Astrocyte (in vitro differentiated cells and primary cell): ENCODE measurements at regions not wholly inside any gene's neighbourhood (a gene's known extent, or its start where the extent isn't known, plus 50 kb on each side); places are given as distances from the start of the nearest gene placed in this dataset.
A peak's percentile ranks its signal among the peaks of the same experiment; 100 is the strongest.

Source experiments
- DNase-seq: peaks from one replicate; pipeline ENCODE4 v3.0.0-alpha.2; 2010; ENCODE audit warnings: low read depth
- FAIRE-seq: peaks from 2 replicates; lab custom pipeline; 2011; peaks lifted over from hg19 to GRCh38; lab: Jason Lieb, UNC
- H2AFZ ChIP-seq: 2 replicates; pipeline ENCODE4 v1.6.0; 2012; ENCODE audit warnings: low read depth, low read length, inconsistent platforms
- H3K27ac ChIP-seq: 2 replicates; pipeline ENCODE4 v1.5.1; 2011; ENCODE audit warnings: low read depth, low read length, inconsistent platforms
- H3K27me3 ChIP-seq: 2 replicates; pipeline ENCODE4 v1.6.0; 2011; ENCODE audit warnings: low read length, inconsistent platforms; ENCODE audit not compliant: insufficient read depth
- H3K36me3 ChIP-seq: 2 replicates; pipeline ENCODE4 v1.5.1; 2011; ENCODE audit warnings: low read length, inconsistent platforms; ENCODE audit not compliant: insufficient read depth
- H3K4me1 ChIP-seq: 2 replicates; pipeline ENCODE4 v1.5.1; 2011; ENCODE audit warnings: low read length, inconsistent platforms; ENCODE audit not compliant: insufficient read depth
- H3K4me2 ChIP-seq: 2 replicates; pipeline ENCODE4 v1.6.0; 2012; ENCODE audit warnings: low read length, inconsistent platforms
- H3K4me3 ChIP-seq: 2 replicates; pipeline ENCODE4 v1.5.1; 2011; ENCODE audit warnings: low read depth, mild to moderate bottlenecking, low read length, inconsistent platforms; ENCODE audit not compliant: insufficient read depth
- H3K79me2 ChIP-seq: 2 replicates; pipeline ENCODE4 v1.6.0; 2012; ENCODE audit warnings: mild to moderate bottlenecking, low read length, inconsistent platforms; ENCODE audit not compliant: insufficient read depth
- H3K9ac ChIP-seq: 2 replicates; pipeline ENCODE4 v1.6.0; 2012; ENCODE audit warnings: mild to moderate bottlenecking, low read length, inconsistent platforms
- H3K9me3 ChIP-seq: 2 replicates; pipeline ENCODE4 v1.5.1; 2012; ENCODE audit warnings: low read depth, mild to moderate bottlenecking, low read length, inconsistent platforms; ENCODE audit not compliant: insufficient read depth
- H4K20me1 ChIP-seq: 2 replicates; pipeline ENCODE4 v1.6.0; 2012; ENCODE audit warnings: low read length, inconsistent platforms; ENCODE audit not compliant: insufficient read depth
- H3K27ac Mint-ChIP-seq: one replicate; pipeline ENCODE4 v1.8.0; 2021; ENCODE audit warnings: mild to moderate bottlenecking, mixed read lengths; ENCODE audit not compliant: unreplicated experiment
- H3K27me3 Mint-ChIP-seq: one replicate; pipeline ENCODE4 v1.8.0; 2021; ENCODE audit warnings: low read depth, mixed read lengths; ENCODE audit not compliant: unreplicated experiment
- H3K36me3 Mint-ChIP-seq: one replicate; pipeline ENCODE4 v1.8.0; 2021; ENCODE audit warnings: low read depth, mixed read lengths; ENCODE audit not compliant: unreplicated experiment
- H3K4me1 Mint-ChIP-seq: one replicate; pipeline ENCODE4 v1.8.0; 2021; ENCODE audit warnings: low read depth, mixed read lengths; ENCODE audit not compliant: unreplicated experiment
- H3K4me3 Mint-ChIP-seq: one replicate; pipeline ENCODE4 v1.8.0; 2021; ENCODE audit warnings: mild to moderate bottlenecking, moderate library complexity, mixed read lengths; ENCODE audit not compliant: unreplicated experiment
- H3K9me3 Mint-ChIP-seq: one replicate; pipeline ENCODE4 v1.8.0; 2021; ENCODE audit warnings: mild to moderate bottlenecking, mixed read lengths; ENCODE audit not compliant: unreplicated experiment
- CTCF ChIP-seq: IDR thresholded peaks from 2 replicates; pipeline ENCODE4 v1.5.1; 2011; ENCODE audit warnings: low read depth, mild to moderate bottlenecking, inconsistent platforms, low read length, moderate library complexity; ENCODE audit not compliant: insufficient read depth
- EZH2 ChIP-seq: IDR thresholded peaks from 2 replicates; pipeline ENCODE4 v1.6.1; 2012; ENCODE audit warnings: mild to moderate bottlenecking, low read length, inconsistent platforms; ENCODE audit not compliant: insufficient read depth

GRCh38 chr6:134503585-134504281, 185.8 kb upstream of the SGK1 start:
- H3K9ac ChIP-seq, result no peak overlapping the region
- Mint-ChIP-seq H3K27me3 (no peaks in the 10 kb centered on the region), H3K4me3 (no peak overlapping the region), H3K36me3 (no peaks in the 10 kb centered on the region), H3K4me1 (no peaks in the 10 kb centered on the region), H3K9me3 (no peaks in the 10 kb centered on the region), H3K27ac (no peak overlapping the region)
- H3K27me3 ChIP-seq, result no peaks in the 10 kb centered on the region
- no peak overlapping the region for H3K4me3 ChIP-seq
- H4K20me1 ChIP-seq, result no peaks in the 10 kb centered on the region
- H3K79me2 ChIP-seq, result no peaks in the 10 kb centered on the region
- H3K27ac ChIP-seq, result no peak overlapping the region
- H2AFZ ChIP-seq, result peak overlapping the region; percentile 8
- peak; percentile 29 for DNase-seq
- no peak for FAIRE-seq
- no peak overlapping the region for H3K4me2 ChIP-seq
- no peaks in the 10 kb centered on the region for H3K9me3 ChIP-seq
- TF ChIP-seq EZH2, result no peak
- no peak for TF ChIP-seq CTCF
- H3K4me1 ChIP-seq, result peaks cover 5% of the 10 kb centered on the region
- no peaks in the 10 kb centered on the region for H3K36me3 ChIP-seq

- Histone ChIP-seq H3K4me2 (no peak overlapping the region), H4K20me1 (no peaks in the 10 kb centered on the region), H3K4me3 (no peak overlapping the region), H2AFZ (peak overlapping the region; percentile 8), H3K36me3 (no peaks in the 10 kb centered on the region), H3K4me1 (peaks cover 5% of the 10 kb centered on the region), H3K27me3 (no peaks in the 10 kb centered on the region), H3K9ac (no peak overlapping the region), H3K79me2 (no peaks in the 10 kb centered on the region), H3K27ac (no peak overlapping the region), H3K9me3 (no peaks in the 10 kb centered on the region)
- TF ChIP-seq CTCF (no peak), EZH2 (no peak)
- FAIRE-seq, result no peak
- Mint-ChIP-seq H3K4me3 (no peak overlapping the region), H3K9me3 (no peaks in the 10 kb centered on the region), H3K27me3 (no peaks in the 10 kb centered on the region), H3K4me1 (no peaks in the 10 kb centered on the region), H3K27ac (no peak overlapping the region), H3K36me3 (no peaks in the 10 kb centered on the region)
- no peak for DNase-seq
Measured at GRCh38 chr6:134502614-134503549, 185.0 kb upstream of the SGK1 start.

GRCh38 chr6:134495890-134496248, 178.0 kb upstream of the SGK1 start:
- Histone ChIP-seq H4K20me1 (no peaks in the 10 kb centered on the region), H3K27ac (no peak overlapping the region), H3K4me2 (no peak overlapping the region), H3K27me3 (no peaks in the 10 kb centered on the region), H3K79me2 (no peaks in the 10 kb centered on the region), H3K4me1 (no peaks in the 10 kb centered on the region), H3K36me3 (no peaks in the 10 kb centered on the region), H2AFZ (no peak overlapping the region), H3K9me3 (no peaks in the 10 kb centered on the region), H3K4me3 (no peak overlapping the region), H3K9ac (no peak overlapping the region)
- Mint-ChIP-seq H3K4me3 (no peak overlapping the region), H3K9me3 (no peaks in the 10 kb centered on the region), H3K27ac (no peak overlapping the region), H3K4me1 (peaks cover 3% of the 10 kb centered on the region), H3K27me3 (no peaks in the 10 kb centered on the region), H3K36me3 (no peaks in the 10 kb centered on the region)
- FAIRE-seq (no peak), DNase-seq (no peak)
- TF ChIP-seq CTCF (no peak), EZH2 (no peak)
